ENCODE measurements at regions not wholly inside any gene's neighbourhood (a gene's known extent, or its start where the extent isn't known, plus 50 kb on each side); places are given as distances from the start of the nearest gene placed in this dataset.
"Not testable (repeated sequence)": the region's sequence is repeated elsewhere in the genome, so short reads cannot be mapped to it uniquely, and the experiment has no call there.

DNA sequence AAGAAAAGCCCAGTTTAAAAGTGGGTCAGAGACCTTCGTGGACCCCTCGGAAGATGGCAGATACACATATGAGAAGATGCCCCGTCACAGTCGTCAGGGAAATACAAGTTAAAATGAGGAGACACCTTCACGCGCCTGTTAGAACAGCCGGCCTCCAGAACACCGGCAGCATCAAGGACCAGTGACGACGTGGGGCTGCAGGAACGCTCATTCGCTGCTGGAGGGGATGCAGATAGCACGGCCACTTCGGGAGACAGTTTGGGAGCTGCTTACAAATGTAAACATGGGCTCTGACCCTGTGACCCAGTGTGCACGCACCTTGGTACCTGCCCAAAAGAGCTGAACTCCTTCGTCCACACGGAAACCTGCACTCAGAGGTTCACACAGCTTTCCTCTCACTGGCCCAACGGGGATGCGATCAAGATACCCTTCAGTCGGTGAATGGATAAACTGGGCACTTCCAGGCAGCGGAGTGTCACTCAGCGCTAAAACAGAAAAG is 83.7 kb upstream of the CTDP1 start:
- no peak for DNase-seq (ENCODE audit: low spot score)
- ATAC-seq: no peak

DNA sequence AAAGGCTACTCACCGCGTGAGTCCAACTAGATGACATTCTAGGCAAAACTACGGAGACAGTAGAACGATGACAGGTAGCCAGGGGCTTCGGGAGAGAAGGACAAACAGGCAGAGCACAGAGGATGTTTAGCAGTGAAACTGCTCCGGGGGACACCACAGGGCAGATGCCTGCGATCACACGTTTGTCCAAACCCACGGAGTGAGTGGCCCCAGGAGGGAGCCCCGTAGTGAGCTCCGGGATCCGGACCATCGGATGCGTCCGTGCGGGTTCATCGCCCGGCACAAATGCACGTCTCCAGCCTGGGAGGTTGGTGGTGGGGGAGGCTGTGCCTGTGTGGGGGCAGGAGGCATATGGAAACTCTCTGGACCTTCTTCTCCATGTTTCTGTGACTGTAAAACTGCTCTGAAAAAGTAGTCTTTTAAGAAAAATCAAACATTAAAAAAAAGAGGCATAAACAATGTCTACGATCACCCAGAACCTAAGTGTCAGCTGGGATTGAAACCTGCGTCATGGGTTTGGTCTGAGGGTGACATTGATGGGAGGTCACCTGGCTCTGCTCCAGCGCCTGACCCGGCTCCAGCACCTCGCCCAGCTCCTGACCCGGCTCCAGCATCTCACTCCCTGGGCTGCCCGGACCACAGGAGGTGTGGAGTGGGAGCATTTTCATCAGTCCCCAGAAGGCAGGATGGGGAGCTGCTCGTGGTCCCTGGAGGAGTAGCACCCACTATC is 83.0 kb upstream of the CTDP1 start:
- DNase-seq (ENCODE audit: low spot score) (no peak), ATAC-seq (no peak)

DNA sequence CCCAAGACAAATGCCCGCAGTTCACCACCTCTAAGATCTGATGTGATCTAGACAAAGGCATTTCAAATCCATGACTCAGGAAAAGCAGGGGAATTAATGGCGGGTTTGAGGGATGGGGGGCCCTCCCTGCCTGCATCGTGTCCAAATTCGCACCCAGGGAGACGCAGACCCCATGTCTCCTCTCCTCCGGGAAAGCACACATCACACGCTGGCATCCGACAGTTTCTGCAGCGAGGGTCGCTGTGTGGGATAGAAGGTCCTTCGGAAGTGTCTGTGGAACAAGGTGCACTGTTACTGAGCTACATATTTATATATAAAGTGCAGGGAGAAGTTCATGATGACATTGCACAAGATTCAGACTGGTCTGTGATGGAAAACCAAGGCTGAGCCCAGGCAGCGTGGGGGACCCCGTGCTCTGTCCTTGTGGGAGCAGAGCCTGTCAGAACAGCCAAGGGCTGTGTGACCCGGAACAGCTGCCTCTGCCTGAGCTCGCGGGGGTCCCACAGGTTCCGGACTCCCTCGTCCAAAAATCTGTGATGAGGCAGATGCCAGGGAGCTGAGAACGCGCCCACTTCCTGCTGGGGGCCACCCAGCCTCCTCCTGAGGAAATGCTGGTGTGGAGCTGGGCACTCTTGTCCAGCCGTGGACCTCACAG is 82.3 kb upstream of the CTDP1 start:
- no peak for DNase-seq (ENCODE audit: low spot score)
- ATAC-seq: no peak

DNA sequence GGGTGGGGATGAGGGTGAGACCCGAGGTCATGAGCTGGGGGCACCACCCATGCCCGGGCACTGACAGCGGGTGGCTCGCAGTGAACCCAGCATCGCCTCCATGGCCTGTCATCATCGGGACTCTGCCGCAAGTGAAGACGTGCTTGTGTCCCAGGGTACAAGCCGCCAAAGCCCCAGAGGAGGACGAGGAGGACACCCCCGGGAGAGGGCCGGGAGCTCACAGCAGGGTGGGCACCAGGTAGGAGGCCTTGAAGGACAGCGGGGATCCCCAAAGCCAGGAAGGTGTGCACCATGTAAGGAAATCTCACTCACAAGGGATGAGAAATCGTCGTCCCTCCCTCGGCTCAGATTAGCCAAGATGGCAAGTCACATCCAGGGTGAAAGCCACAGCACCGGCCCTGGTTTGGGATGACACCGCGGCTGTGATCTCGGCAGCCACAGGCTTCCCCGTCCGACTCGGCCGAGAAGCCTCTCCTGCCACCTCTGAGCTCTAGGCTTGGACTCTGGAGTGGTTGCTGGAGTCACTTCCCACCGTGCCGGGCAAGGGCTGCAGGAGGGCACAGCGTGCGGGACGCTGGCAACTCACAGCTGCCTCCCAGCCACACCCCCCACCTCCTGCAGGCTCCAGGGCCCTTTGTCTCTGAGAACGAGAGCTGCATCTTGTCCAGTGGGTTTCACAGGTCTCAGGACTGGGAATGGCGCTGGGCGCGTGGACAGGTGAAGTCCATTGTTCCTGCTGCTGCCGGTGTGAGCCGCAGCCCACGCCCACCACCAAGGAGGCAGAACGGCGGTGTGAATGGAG is 81.6 kb upstream of the CTDP1 start:
- no peak for ATAC-seq
- DNase-seq (ENCODE audit: low spot score): no peak

DNA sequence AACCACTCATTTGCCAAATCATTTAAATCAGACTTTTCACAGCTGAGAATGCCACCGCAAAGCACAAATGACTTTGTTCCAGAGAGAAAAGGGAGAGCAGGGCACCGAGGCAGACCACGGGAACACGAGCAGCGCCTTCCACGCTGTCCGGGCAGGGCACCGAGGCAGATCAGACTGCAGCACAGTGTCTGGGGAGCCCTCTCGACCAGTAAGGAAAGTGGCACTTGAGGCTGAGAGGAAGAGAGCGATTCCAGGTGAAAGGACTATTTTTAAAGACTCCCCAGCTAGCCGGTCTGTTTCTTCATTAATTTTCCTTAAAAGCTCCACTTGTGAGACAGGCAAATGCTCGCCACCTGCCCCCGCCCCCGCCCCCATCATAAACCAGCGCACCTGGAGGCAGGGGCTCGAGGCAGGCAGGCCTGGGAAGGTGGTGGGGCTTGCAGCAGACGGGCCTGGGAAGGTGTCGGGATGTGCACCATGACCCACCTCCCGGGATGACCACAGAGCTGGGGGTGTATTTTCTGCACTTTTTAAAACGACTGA is 80.9 kb upstream of the CTDP1 start:
- DNase-seq (ENCODE audit: low spot score): no peak
- no peak for ATAC-seq

DNA sequence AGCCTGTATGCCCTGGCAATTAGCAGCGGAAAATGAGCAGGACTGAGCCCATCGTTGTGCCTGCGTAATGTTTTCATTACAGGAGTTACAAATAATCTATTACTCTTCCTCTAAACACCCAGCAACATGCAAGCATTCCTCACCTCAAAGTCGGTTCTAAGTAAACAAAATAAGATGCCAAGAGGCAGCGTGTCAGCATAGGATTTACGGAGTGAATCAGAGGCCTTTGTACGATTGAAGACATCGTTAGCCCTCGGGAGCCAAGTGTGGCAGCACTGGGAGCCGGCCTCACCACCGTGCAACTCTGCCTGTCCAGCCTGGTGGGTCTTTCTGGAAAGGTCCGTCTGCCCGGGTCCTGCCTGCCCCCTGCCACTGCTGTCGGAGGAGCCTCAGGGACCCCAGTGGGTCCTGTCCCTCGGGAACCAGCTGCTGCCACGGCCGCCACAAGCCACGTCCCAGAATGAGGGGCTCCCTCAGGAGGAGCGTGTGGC is 80.1 kb upstream of the CTDP1 start:
- DNase-seq (ENCODE audit: low spot score) (no peak), ATAC-seq (no peak)

DNA sequence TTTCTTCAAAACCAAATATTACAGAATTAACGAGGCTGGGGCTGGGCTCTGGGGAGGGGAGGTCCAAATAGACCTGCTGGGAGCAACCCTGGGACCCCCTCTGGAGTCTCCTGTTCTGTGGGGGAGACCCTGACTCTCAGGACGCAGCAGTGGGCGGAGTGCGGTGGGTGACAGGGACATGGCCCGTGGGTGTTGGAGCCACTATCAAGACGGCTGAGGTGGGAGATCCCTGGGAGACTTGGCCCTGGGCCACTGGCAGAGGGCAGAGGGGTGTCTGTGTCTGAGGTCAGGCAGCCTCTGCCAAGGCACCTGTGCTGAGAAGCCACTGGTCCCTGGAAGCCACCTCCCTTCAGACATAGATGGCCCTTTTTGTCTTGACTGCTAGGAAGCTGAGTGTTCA is 79.5 kb upstream of the CTDP1 start:
- ATAC-seq (no peak), DNase-seq (ENCODE audit: low spot score) (no peak)

DNA sequence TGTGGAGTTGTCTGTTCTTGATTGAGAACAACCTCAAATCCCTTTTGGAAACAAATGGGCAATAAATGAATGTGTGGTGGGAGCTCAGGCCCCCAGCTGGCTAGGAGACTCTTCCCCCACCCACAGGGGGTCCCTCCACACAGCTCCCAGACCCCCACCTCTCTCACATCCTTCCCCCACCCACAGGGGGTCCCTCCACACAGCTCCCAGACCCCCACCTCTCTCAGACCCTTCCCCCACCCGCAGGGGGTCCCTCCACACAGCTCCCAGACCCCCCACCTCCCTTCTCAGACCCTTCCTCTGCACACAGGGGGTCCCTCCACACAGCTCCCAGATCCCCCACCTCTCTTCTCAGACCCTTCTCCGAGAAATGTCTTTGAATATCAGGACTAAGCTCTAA is 79.0 kb upstream of the CTDP1 start:
- DNase-seq (ENCODE audit: low spot score): no peak
- no peak for ATAC-seq

DNA sequence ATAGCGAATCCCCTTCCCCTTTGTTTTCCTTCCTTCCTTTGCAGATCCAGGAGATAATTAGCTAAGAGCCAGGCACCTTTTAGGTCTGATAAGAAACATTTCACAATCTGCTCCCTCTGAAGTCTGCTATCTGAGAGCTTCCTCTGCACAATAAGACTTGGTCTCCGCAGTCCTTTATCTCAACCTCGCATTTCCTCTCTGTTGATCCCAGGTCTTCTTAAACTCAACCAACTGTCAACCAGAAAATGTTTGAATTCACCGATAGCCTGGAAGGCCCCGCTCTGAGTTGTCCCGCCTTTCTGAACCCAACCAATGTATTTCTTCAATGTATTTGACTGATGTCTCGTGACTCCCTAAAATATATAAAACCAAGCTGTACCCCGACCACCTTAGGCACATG is 78.4 kb upstream of the CTDP1 start:
- no peak for DNase-seq (ENCODE audit: low spot score)
- ATAC-seq: no peak

DNA sequence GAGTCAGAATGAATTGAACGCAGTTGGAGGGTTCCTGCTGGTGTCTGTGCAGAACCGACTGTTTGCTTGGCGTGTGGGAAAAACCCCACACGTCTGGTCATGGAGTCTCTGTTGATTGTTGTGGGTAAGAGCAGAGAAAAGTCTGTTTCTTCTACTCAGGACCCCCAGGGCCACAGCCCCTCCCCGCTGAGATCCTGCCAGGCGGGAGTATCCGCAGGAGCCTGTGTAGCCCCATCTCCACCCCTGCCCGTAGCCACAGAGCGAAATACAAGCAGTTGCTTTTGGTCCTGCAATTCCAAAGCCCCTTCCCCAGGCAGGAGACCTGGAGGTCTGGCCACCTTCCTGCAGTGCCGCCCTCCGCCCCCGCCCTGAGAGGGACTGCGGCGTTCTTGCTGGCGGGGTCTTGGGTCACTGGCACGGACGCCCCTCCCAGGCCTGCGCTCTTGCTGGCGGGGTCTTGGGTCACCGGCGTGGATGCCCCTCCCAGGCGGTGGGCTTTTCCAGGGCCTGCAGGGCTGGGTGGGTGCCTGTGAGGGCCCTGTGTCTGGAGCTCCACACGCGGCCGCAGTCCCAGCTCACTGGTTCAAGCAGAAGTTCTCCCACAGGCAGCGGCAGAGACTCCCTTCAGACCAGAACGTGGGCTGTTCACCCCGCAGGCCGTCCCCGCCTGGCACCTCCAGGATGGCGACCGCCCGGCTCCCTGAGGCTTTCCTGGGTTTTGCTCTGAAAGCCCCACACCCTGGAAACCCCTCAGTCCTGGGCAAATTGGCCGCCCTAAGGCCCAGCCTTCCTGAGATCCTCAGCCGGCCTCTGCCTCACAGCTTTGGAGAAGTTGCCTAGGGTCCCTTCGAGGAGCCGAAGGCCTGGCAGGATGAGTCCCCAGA is 76.0 kb upstream of the CTDP1 start:
- DNase-seq (ENCODE audit: low spot score): no peak
- no peak for ATAC-seq

DNA sequence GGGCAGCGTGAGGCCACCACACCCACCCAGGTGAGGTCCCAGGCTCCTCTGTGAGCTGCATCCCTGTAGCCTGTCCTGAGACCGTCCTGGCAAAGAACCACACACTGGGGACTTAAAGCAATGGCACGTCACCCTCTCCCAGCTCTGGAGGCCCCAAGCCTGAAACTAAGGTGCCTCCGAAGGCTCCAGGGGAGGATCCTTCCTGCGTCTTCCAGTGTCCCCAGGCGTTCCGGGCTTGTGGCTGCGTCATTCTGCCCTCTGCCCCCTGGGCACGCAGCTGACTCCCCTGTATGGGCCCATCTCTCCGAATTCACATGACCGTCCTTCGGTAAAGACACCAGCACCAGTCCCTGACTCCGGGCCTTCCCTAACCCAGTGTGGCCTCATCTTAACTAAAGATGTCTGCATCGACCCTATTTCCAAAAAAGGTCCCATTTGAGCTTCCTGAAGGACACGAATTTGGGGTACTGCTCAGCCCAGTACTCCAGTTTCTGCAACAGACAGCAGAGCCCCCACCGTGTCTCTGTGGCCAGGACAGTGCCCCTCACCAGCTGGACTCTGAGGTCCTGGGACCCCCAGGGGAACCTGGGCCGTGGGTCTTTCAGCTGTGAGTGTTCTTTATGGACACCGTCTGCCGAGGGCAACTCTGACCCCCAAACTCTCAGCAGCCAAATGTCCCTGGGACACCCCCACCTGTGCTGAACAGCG is 75.2 kb upstream of the CTDP1 start:
- ATAC-seq (no peak), DNase-seq (ENCODE audit: low spot score) (no peak)

DNA sequence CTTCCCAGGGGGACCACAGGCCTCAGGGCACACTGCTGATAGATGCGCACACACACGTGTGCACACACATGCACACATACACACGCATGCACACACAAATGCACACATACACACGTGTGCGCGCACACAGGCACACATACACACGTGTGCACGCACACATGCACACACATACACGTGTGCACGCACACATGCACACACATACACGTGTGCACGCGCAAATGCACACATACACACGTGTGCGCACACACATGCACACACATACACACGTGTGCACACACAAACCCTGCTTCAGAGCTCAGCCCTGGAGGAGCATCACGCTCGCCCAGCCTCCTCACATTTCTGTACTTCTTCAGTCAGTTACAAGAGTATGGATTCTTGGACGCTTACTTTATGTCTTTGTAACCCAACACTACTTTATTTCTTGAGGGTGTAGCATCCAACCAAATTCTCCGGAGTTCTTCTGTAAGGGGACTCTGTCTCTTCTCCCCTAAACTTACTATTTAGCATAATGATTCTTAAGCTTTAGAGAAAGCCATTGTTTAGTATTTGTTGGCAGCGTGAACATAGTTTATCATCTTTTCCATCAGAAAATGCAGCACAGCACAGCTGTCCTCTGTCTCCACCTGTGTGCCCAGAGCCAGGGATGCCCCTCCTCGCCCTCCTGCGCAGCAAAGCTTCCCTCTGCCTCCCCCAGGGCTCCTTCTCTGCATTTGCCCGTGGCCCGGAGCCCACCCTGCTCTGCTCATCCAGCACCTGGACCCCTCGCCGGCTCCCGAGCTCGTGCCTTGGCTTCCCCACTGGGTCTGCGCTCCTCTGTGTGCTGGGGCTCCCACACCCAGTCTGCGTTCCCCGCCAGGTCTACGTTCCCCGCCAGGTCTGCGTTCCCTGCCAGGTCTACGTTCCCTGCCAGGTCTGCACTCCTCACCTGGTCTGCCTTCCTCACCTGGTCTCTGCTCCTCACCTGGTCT is 74.4 kb upstream of the CTDP1 start:
- DNase-seq (ENCODE audit: low spot score) (no peak), ATAC-seq (no peak)

DNA sequence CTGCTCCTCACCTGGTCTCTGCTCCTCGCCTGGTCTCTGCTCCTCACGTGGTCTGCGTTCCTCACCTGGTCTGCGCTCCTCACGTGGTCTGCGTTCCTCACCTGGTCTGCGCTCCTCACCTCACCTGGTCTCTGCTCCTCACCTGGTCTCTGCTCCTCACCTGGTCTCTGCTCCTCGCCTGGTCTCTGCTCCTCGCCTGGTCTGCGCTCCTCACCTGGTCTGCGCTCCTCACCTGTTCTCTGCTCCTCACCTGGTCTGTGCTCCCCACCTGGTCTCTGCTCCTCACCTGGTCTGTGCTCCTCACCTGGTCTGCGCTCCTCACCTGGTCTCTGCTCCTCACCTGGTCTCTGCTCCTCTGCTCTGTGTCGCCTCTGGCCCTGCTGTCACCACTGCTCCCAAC is 73.5 kb upstream of the CTDP1 start:
- ATAC-seq; DNase-seq (ENCODE audit: low spot score): not testable (repeated sequence)

DNA sequence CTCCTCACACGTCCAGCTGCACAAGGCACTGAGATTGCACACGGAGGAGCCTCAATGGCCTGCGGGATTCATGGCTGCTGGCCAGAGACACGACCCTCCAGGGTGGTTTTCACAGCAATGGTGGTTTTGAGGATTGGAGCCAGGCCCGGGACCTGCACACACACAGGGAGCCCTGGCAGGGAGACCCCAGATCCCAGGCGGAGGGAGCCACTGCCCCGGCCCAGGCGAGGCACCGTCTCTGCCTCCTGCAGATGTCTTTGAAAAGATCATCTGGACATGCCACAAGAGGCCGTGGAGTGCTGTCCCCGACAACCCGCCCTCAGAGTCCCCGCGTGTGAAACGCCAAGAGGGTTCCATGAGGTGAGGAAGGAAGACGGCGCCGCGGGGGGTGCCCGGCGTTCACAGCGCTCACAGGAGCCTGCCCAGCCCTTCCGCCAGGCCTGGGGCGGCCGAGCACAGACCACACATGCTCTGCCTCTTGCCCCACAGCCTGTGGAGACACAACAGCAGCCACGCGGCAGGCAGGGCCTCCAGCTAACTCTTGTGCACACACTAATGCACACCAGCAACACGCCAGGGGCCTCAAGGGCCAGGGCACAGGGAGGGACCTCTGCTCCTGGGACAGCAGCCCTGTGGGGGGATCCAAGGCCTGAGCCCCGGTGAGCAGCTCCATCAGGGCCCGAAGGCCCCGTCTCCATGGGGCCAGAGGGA is 72.8 kb upstream of the CTDP1 start:
- ATAC-seq (no peak), DNase-seq (ENCODE audit: low spot score) (no peak)

DNA sequence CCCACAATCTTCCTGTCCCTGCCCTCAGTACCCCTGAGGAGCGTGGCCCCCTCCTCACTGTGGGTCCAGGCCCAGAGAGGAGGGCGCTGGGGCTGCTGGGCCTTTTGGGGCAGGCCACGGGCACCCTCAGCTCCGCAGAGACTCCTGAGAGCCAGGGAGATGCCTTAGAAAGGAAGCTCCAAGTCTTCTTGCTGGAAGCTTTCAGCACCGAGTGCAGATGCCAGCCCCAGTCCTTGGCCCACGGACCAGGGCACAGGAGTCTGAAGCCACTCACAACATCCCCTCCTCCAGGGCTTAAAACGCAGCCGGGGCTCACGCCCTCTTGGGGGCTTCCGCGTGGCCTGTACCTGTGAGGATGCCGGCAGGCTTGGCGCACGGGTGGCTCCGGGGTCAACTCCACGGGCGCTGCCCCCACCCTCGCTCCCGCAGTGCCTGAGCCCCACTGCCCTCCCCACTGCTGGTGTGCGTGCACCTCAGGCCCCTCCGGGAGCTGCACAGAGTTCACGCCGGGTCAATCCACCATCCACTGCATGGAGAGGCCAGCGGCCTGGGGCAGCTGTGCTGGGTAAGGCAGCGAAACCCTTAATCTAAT is 72.1 kb upstream of the CTDP1 start:
- ATAC-seq (no peak), DNase-seq (ENCODE audit: low spot score) (no peak)

DNA sequence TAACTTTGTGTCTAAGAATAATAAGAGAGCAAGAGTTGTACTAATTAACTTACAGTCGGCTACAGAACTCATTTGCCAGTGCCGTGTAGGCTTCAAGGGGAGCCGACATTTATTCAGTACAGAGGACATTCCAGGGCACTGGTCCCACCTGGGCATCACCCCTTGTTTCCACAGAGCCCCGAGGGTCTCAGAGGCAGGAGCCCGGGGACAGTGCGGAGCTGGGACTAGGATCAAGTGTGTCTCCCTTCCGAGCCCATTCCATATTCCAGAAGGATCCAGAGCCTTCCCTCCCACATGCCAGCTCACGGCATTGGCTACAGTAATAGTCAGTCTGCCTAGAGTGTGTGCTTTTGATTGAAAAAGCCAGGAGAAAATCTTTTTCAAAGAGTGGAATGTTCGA is 71.5 kb upstream of the CTDP1 start:
- no peak for ATAC-seq
- no peak for DNase-seq (ENCODE audit: low spot score)

DNA sequence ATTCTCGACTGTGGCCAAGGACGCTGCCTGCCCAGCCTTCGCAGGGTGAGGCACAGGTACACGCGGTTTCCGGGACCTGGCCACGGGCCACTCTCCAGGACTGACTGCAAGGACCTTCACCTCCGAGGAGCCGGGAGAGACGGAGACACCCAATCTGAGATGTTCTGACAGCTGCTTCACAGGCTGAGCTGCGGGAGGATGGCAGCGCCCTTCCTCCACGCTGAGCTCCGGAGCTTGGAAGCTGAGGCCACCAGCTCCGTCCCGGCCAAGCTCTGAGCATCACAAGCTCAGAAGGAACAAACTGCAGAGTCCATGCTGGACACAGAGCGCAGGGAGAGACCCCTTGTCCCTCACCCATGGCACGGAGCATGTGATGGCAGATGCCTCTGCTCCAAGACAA is 71.1 kb upstream of the CTDP1 start:
- no peak for DNase-seq (ENCODE audit: low spot score)
- ATAC-seq: no peak

Data from left lobe of liver (tissue), 2 donors.